A673 (cell line): ENCODE measurements at regions not wholly inside any gene's neighbourhood (a gene's known extent, or its start where the extent isn't known, plus 50 kb on each side); places are given as distances from the start of the nearest gene placed in this dataset.

Source experiments
- BruUV-seq: library from RNA; stranded (reverse); fragments of 400-500 nt; replicated peaks from 2 replicates; lab custom pipeline; 2021; lab: Mats Ljungman, UMichigan
- CTCF ChIA-PET: fragments of 300-600 bp; sonication (Branson Sonifier 250); formaldehyde crosslinking; loops from one replicate; lab custom pipeline; 2022; ENCODE audit warnings: antibody characterized with exemption; lab: Charles Lee
- POLR2A ChIA-PET: fragments of 300-600 bp; sonication (Branson Sonifier 250); formaldehyde crosslinking; loops from one replicate; lab custom pipeline; 2022; ENCODE audit warnings: antibody characterized with exemption; ENCODE audit not compliant: low non-redundant PET; lab: Charles Lee
- DNase-seq: peaks from one replicate; pipeline ENCODE4 v3.0.0-alpha.2; 2015; ENCODE audit warnings: low spot score
- H3K27ac ChIP-seq: fragments of 200-600 bp; sonication (generic); 2 replicates; pipeline ENCODE4 v1.5.1; 2016; ENCODE audit warnings: mixed run types, low read depth, mild to moderate bottlenecking, mixed read lengths, antibody characterized with exemption, low read length; ENCODE audit not compliant: poor library complexity, severe bottlenecking
- H3K27me3 ChIP-seq: fragments of 200-600 bp; sonication (generic); replicated peaks from 2 replicates; pipeline ENCODE4 v1.6.1; 2017; ENCODE audit warnings: mixed run types, low read depth, mild to moderate bottlenecking, mixed read lengths, antibody characterized with exemption, low read length; ENCODE audit not compliant: insufficient read depth, poor library complexity
- H3K36me3 ChIP-seq: fragments of 200-600 bp; sonication (generic); 2 replicates; pipeline ENCODE4 v1.6.1; 2016; ENCODE audit warnings: mixed run types, mild to moderate bottlenecking, mixed read lengths, antibody characterized with exemption, low read length; ENCODE audit not compliant: insufficient read depth, poor library complexity, severe bottlenecking
- H3K4me1 ChIP-seq: fragments of 200-600 bp; sonication (generic); 2 replicates; pipeline ENCODE4 v1.6.1; 2017; ENCODE audit warnings: mixed run types, mild to moderate bottlenecking, mixed read lengths, antibody characterized with exemption, low read length; ENCODE audit not compliant: insufficient read depth, poor library complexity, severe bottlenecking
- H3K4me3 ChIP-seq: fragments of 200-600 bp; sonication (generic); 2 replicates; pipeline ENCODE4 v1.5.1; 2016; ENCODE audit warnings: low read depth, mixed run types, mild to moderate bottlenecking, mixed read lengths, low read length; ENCODE audit not compliant: poor library complexity, severe bottlenecking
- H3K9me3 ChIP-seq: fragments of 200-600 bp; sonication (generic); 2 replicates; pipeline ENCODE4 v1.6.1; 2016; ENCODE audit warnings: mixed run types, low read depth, mild to moderate bottlenecking, mixed read lengths, antibody characterized with exemption, low read length; ENCODE audit not compliant: poor library complexity, severe bottlenecking
- CTCF ChIP-seq: fragments of 300-800, 200-600 bp; sonication (generic); conservative IDR thresholded peaks from 2 replicates; pipeline ENCODE4 v1.5.1; 2017; ENCODE audit warnings: low read depth, mild to moderate bottlenecking, antibody characterized with exemption, low read length, moderate library complexity, mixed read lengths
- EZH2 ChIP-seq: fragments of 200-600 bp; sonication (generic); IDR thresholded peaks from 2 replicates; pipeline ENCODE4 v1.6.1; 2017; ENCODE audit warnings: borderline replicate concordance, low read depth, mild to moderate bottlenecking, mixed read lengths, antibody characterized with exemption, low read length; ENCODE audit not compliant: poor library complexity, severe bottlenecking
- intact Hi-C: fragments of 100-400 bp; cut with micrococcal nuclease; formaldehyde crosslinking; loops from one replicate; pipeline ENCODE4 v1.10.0; 2022; ENCODE audit not compliant: unreplicated experiment

GRCh38 chr6:168130168-168130696 is 51.2 kb upstream of the FRMD1 start:
- intact Hi-C loops = loop anchor here (5.0 kb wide), 1 partner anchor 223 kb away; no protein-coding TSS in a partner anchor
- no peak for DNase-seq
- TF ChIP-seq CTCF (no peak), EZH2 (no peak)
- POLR2A ChIA-PET = no interaction called here
- Histone ChIP-seq H3K4me1 (no peaks in the 10 kb centered on the region), H3K36me3 (no peaks in the 10 kb centered on the region), H3K27me3 (no peaks in the 10 kb centered on the region), H3K4me3 (no peak overlapping the region), H3K27ac (no peak overlapping the region), H3K9me3 (no peaks in the 10 kb centered on the region)
- CTCF ChIA-PET = no interaction called here
- no TSS peak for BruUV-seq

GRCh38 chr6:168129292-168130167 is 50.5 kb upstream of the FRMD1 start:
- H3K36me3 ChIP-seq = no peaks in the 10 kb centered on the region
- intact Hi-C loops = loop anchor here (5.0 kb wide), 1 partner anchor 222 kb away; no protein-coding TSS in a partner anchor
- no peak for TF ChIP-seq EZH2
- TF ChIP-seq CTCF = no peak
- ChIA-PET CTCF (no interaction called here), POLR2A (interaction anchor here (0.6 kb wide), 1 partner anchor 73 kb away, joined by 3 read pairs; no protein-coding TSS in a partner anchor)
- H3K4me3 ChIP-seq = no peak overlapping the region
- no TSS peak for BruUV-seq
- DNase-seq = no peak
- H3K9me3 ChIP-seq = no peaks in the 10 kb centered on the region
- no peaks in the 10 kb centered on the region for H3K27me3 ChIP-seq
- no peaks in the 10 kb centered on the region for H3K4me1 ChIP-seq
- no peak overlapping the region for H3K27ac ChIP-seq

- Histone ChIP-seq H3K4me3 (no peak overlapping the region), H3K4me1 (no peaks in the 10 kb centered on the region), H3K27me3 (no peaks in the 10 kb centered on the region), H3K9me3 (no peaks in the 10 kb centered on the region), H3K27ac (no peak overlapping the region), H3K36me3 (no peaks in the 10 kb centered on the region)
- ChIA-PET CTCF (no interaction called here), POLR2A (interaction anchor here (0.6 kb wide), 1 partner anchor 72 kb away, joined by 3 read pairs; no protein-coding TSS in a partner anchor)
- TF ChIP-seq EZH2 (no peak), CTCF (no peak)
- intact Hi-C loops = no loop called here
- no peak for DNase-seq
- no TSS peak for BruUV-seq
These were observed 49.7 kb upstream of the FRMD1 start for GRCh38 chr6:168128631-168129291.
